K562 (cell line): ENCODE measurements at regions not wholly inside any gene's neighbourhood (a gene's known extent, or its start where the extent isn't known, plus 50 kb on each side); places are given as distances from the start of the nearest gene placed in this dataset.
"Not testable (repeated sequence)": the region's sequence is repeated elsewhere in the genome, so short reads cannot be mapped to it uniquely, and the experiment has no call there.

Experiments
- ATAC-seq: fragments of 200-7000 bp; cut with Tn5 transposase; 3 replicates; pipeline ENCODE4 v1.9.1; 2020; ENCODE audit warnings: moderate library complexity
- BruUV-seq: library from RNA; stranded (reverse); fragments of 400-500 nt; replicated peaks from 2 replicates; lab custom pipeline; 2021; lab: Mats Ljungman, UMichigan
- CTCF ChIA-PET: fragments of 300-600 bp; formaldehyde crosslinking; extraction: SDS; loops from one replicate; lab custom pipeline; 2021; ENCODE audit warnings: low intra/inter-chr PET ratio; lab: Yijun Ruan, JAX
- POLR2A ChIA-PET: fragments of 300-600, 350-650 bp; sonication (Branson Sonifier 250); formaldehyde crosslinking; extraction: SDS; loops from one replicate; lab custom pipeline; 2021; ENCODE audit warnings: antibody characterized with exemption, inconsistent platforms; lab: Yijun Ruan, JAX
- DNase-seq, 4 experiments: peaks; one replicate each; pipeline versions ENCODE4 v3.0.0 to v3.0.0-alpha.2; 2011 to 2018; ENCODE audit warnings: low spot score in 3 of 4, mixed read lengths in 3 of 4; ENCODE audit errors: extremely low read depth in 1 of 4
- FAIRE-seq: peaks from 2 replicates; lab custom pipeline; 2011; peaks lifted over from hg19 to GRCh38; lab: Jason Lieb, UNC
- H2AFZ ChIP-seq: 2 replicates; pipeline ENCODE4 v1.6.0; 2011; ENCODE audit warnings: low read depth, low read length, control low read depth, inconsistent platforms
- H3K27ac ChIP-seq: fragments of 200-600 bp; 3 replicates; pipeline ENCODE4 v1.8.0; 2011; ENCODE audit warnings: low read depth, mild to moderate bottlenecking, control low read depth, inconsistent platforms, low read length, moderate library complexity, mixed read lengths; ENCODE audit errors: extremely low read depth
- H3K27me3 ChIP-seq, 2 experiments: fragments of 300-600 bp in 1 of 2; 2 replicates in 1 of 2; 3 replicates in 1 of 2; pipeline versions ENCODE4 v1.6.0 to v1.8.0; 2011; ENCODE audit warnings: inconsistent platforms in 2 of 2, low read length in 2 of 2, mild to moderate bottlenecking in 1 of 2, mixed read lengths in 1 of 2, moderate library complexity in 1 of 2; ENCODE audit not compliant: control insufficient read depth in 2 of 2, insufficient read depth in 2 of 2
- H3K36me3 ChIP-seq: fragments of 300-600 bp; 3 replicates; pipeline ENCODE4 v1.8.0; 2011; ENCODE audit warnings: mild to moderate bottlenecking, low read length, inconsistent platforms; ENCODE audit not compliant: control insufficient read depth, insufficient read depth
- H3K4me1 ChIP-seq, 2 experiments: fragments of 200-600 bp in 1 of 2; replicated peaks in 1 of 2; 2 replicates in 1 of 2; 3 replicates in 1 of 2; pipeline versions ENCODE4 v1.5.1 to v1.8.0; 2011; ENCODE audit warnings: inconsistent platforms in 2 of 2, low read length in 2 of 2, mild to moderate bottlenecking in 1 of 2, mixed read lengths in 1 of 2, moderate library complexity in 1 of 2; ENCODE audit not compliant: control insufficient read depth in 2 of 2, insufficient read depth in 2 of 2
- H3K4me2 ChIP-seq: 2 replicates; pipeline ENCODE4 v1.6.1; 2011; ENCODE audit warnings: low read length, control low read depth, inconsistent platforms, mixed read lengths; ENCODE audit not compliant: insufficient read depth
- H3K4me3 ChIP-seq: fragments of 200-600 bp; sonication (generic), shearing (Covaris generic); 2 replicates; pipeline ENCODE4 v1.5.1; 2016; ENCODE audit warnings: control low read depth, inconsistent platforms
- H3K79me2 ChIP-seq: fragments of 200-600 bp; 3 replicates; pipeline ENCODE4 v1.8.0; 2011; ENCODE audit warnings: low read length, inconsistent platforms; ENCODE audit not compliant: control insufficient read depth, insufficient read depth
- H3K9ac ChIP-seq, 2 experiments: 2 replicates each; pipeline versions ENCODE4 v1.6.0 to v1.6.1; 2011; ENCODE audit warnings: low read depth in 2 of 2, low read length in 2 of 2, control low read depth in 1 of 2, inconsistent platforms in 1 of 2, mild to moderate bottlenecking in 1 of 2, mixed read lengths in 1 of 2; ENCODE audit not compliant: insufficient read depth in 1 of 2
- H3K9me1 ChIP-seq: one replicate; pipeline ENCODE4 v1.6.0; 2011; ENCODE audit warnings: inconsistent platforms, mild to moderate bottlenecking, low read length, moderate library complexity; ENCODE audit not compliant: control insufficient read depth, insufficient read depth
- H3K9me3 ChIP-seq: replicated peaks from 2 replicates; pipeline ENCODE4 v1.5.1; 2011; ENCODE audit warnings: low read depth, low read length, inconsistent platforms; ENCODE audit not compliant: control insufficient read depth, insufficient read depth
- H4K20me1 ChIP-seq: replicated peaks from 2 replicates; pipeline ENCODE4 v1.6.1; 2011; ENCODE audit warnings: low read length, inconsistent platforms, mixed read lengths; ENCODE audit not compliant: control insufficient read depth, insufficient read depth
- WGBS: fragments of 100-300 bp; shearing (Covaris generic); methylation state at CpG from one replicate; pipeline ENCODE4 v1.1.6; 2016; ENCODE audit warnings: low coverage, mixed read lengths; ENCODE audit not compliant: insufficient coverage; ENCODE audit errors: missing lambda C conversion rate; 5-methylcytosine and 5-hydroxymethylcytosine counted together
- in situ Hi-C: fragments of 300-500 bp; cut with MboI; formaldehyde crosslinking; loops from 4 replicates; pipeline ENCODE4 v1.15.0; 2018; ENCODE audit warnings: inconsistent platforms, mixed read lengths
- intact Hi-C: fragments of 100-400 bp; cut with micrococcal nuclease; formaldehyde crosslinking; loops from 2 replicates; pipeline ENCODE4 v1.14.2; 2022

- H3K36me3 ChIP-seq, H3K4me3 ChIP-seq, H4K20me1 ChIP-seq, H3K79me2 ChIP-seq, H3K4me2 ChIP-seq, FAIRE-seq, H3K27me3 ChIP-seq, H3K4me1 ChIP-seq, H3K9ac ChIP-seq, H3K27ac ChIP-seq, DNase-seq, H3K9me1 ChIP-seq, BruUV-seq, CTCF ChIA-PET, POLR2A ChIA-PET, H2AFZ ChIP-seq, intact Hi-C loops, H3K9me3 ChIP-seq: not testable (repeated sequence)
- 4% methylated on average over 10 of the region's 15 CpGs for WGBS
- ATAC-seq: peak; percentile 11; the same call in 2 of the 3 replicates
- in situ Hi-C loops: loop anchor here (25.0 kb wide), 1 partner anchor 825 kb away; no protein-coding TSS in a partner anchor
Measured at GRCh38 chr14:19487265-19487664, 53.1 kb upstream of the POTEG start.

- H3K4me1 ChIP-seq, H3K36me3 ChIP-seq, FAIRE-seq, CTCF ChIA-PET, BruUV-seq, POLR2A ChIA-PET, H3K27ac ChIP-seq, H3K79me2 ChIP-seq, H3K4me3 ChIP-seq, H4K20me1 ChIP-seq, H3K27me3 ChIP-seq, H3K9me1 ChIP-seq, H3K9ac ChIP-seq, H3K9me3 ChIP-seq, intact Hi-C loops, H3K4me2 ChIP-seq, H2AFZ ChIP-seq: not testable (repeated sequence)
- WGBS: under 1% methylated on average over 4 of the region's 9 CpGs
- in situ Hi-C loops: loop anchor here (25.0 kb wide), 1 partner anchor 823 kb away; no protein-coding TSS in a partner anchor
- DNase-seq (peak in 1 of 4 experiments; percentile 1), ATAC-seq (peak; percentile 33)
Measured at GRCh38 chr14:19485346-19485745, 51.2 kb upstream of the POTEG start.
